GM19463 (cell line): ENCODE measurements at regions not wholly inside any gene's neighbourhood (a gene's known extent, or its start where the extent isn't known, plus 50 kb on each side); places are given as distances from the start of the nearest gene placed in this dataset.

ENCODE experiments used
- ATAC-seq: cut with Tn5 transposase; IDR thresholded peaks from one replicate; pipeline ENCODE4 v1.9.1; 2021; ENCODE audit warnings: mild to moderate bottlenecking, moderate library complexity; ENCODE audit not compliant: unreplicated experiment

- no peak for ATAC-seq
Observed at GRCh38 chr9:89805571-89806292, 200.9 kb downstream of the GADD45G start.

GRCh38 chr9:89806371-89807100 is 201.7 kb downstream of the GADD45G start:
- ATAC-seq: no peak

- ATAC-seq: no peak
Observed at GRCh38 chr9:89807101-89807395, 202.2 kb downstream of the GADD45G start.

- ATAC-seq: no peak
Observed at GRCh38 chr9:89807682-89808075, 202.9 kb downstream of the GADD45G start.

- no peak for ATAC-seq
Observed at GRCh38 chr9:89808076-89808755, 203.4 kb downstream of the GADD45G start.

- no peak for ATAC-seq
Observed at GRCh38 chr9:89808756-89809181, 204.0 kb downstream of the GADD45G start.

GRCh38 chr9:89810431-89810830 is 205.6 kb downstream of the GADD45G start:
- no peak for ATAC-seq

- ATAC-seq: no peak
Observed at GRCh38 chr9:89811356-89811755, 206.5 kb downstream of the GADD45G start.

- ATAC-seq: no peak
Observed at GRCh38 chr9:89811886-89812450, 207.2 kb downstream of the GADD45G start.

GRCh38 chr9:89812556-89813181 is 207.9 kb downstream of the GADD45G start:
- no peak for ATAC-seq

GRCh38 chr9:89813482-89813881 is 208.7 kb downstream of the GADD45G start:
- no peak for ATAC-seq

- ATAC-seq: no peak
Observed at GRCh38 chr9:89814340-89815040, 209.7 kb downstream of the GADD45G start.

GRCh38 chr9:89815061-89815902 is 210.5 kb downstream of the GADD45G start:
- peak; percentile 54 for ATAC-seq

- ATAC-seq: peak; percentile 92
Observed at GRCh38 chr9:89815903-89816573, 211.2 kb downstream of the GADD45G start.

- ATAC-seq: no peak
Observed at GRCh38 chr9:89817151-89817950, 212.5 kb downstream of the GADD45G start.

- ATAC-seq: no peak
Observed at GRCh38 chr9:89820337-89820736, 215.5 kb downstream of the GADD45G start.

GRCh38 chr9:89821081-89821480 is 216.3 kb downstream of the GADD45G start:
- no peak for ATAC-seq

GRCh38 chr9:89822996-89823395 is 218.2 kb downstream of the GADD45G start:
- no peak for ATAC-seq
